ENCODE measurements at regions not wholly inside any gene's neighbourhood (a gene's known extent, or its start where the extent isn't known, plus 50 kb on each side); places are given as distances from the start of the nearest gene placed in this dataset.

DNA sequence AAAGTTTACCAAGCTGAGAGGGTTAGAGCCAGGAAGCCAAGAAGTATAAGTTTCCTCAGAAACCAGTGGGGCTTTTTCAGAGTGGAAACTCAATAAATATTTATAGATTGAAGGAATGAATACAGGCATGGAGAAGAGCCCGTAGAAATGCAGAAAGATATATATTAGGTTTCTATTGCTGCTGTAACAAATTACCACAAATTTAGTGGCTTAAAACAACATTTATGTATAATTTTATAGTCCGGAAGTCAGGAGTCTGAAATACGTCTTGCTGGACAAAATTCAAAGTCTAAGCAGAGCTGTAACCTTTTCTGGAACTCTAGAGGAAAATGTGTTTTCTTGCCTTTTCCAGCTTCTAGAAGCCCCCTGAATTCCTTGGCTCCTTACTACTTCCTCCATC is 107.3 kb upstream of the SEMA3D start:
- no peak for TF ChIP-seq POLR2A (IDR thresholded peaks at IDR 0.05; ENCODE audit: borderline replicate concordance, extremely low read depth, insufficient read depth, insufficient read length)
- TF ChIP-seq, protein P1, sequence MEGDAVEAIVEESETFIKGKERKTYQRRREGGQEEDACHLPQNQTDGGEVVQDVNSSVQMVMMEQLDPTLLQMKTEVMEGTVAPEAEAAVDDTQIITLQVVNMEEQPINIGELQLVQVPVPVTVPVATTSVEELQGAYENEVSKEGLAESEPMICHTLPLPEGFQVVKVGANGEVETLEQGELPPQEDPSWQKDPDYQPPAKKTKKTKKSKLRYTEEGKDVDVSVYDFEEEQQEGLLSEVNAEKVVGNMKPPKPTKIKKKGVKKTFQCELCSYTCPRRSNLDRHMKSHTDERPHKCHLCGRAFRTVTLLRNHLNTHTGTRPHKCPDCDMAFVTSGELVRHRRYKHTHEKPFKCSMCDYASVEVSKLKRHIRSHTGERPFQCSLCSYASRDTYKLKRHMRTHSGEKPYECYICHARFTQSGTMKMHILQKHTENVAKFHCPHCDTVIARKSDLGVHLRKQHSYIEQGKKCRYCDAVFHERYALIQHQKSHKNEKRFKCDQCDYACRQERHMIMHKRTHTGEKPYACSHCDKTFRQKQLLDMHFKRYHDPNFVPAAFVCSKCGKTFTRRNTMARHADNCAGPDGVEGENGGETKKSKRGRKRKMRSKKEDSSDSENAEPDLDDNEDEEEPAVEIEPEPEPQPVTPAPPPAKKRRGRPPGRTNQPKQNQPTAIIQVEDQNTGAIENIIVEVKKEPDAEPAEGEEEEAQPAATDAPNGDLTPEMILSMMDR (IDR thresholded peaks at IDR 0.05 in 2 of 3, conservative IDR thresholded peaks at IDR 0.05 in 1 of 3; ENCODE audit: borderline replicate concordance in 1 of 3, insufficient read depth in 1 of 3, low read depth in 2 of 3, low read length in 2 of 3) = no peak
- no peak for TF ChIP-seq ELF1 (IDR thresholded peaks at IDR 0.05; ENCODE audit: borderline replicate concordance, low read depth)
- no peak for TF ChIP-seq JUND (IDR thresholded peaks at IDR 0.05)
- TF ChIP-seq POLR2AphosphoS5 (IDR thresholded peaks at IDR 0.05; ENCODE audit: low read depth, low read length) = no peak
- TF ChIP-seq RAD21 (IDR thresholded peaks at IDR 0.05; ENCODE audit: low read depth) = no peak
- TF ChIP-seq, protein P2, sequence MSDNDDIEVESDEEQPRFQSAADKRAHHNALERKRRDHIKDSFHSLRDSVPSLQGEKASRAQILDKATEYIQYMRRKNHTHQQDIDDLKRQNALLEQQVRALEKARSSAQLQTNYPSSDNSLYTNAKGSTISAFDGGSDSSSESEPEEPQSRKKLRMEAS (IDR thresholded peaks at IDR 0.05) = no peak
- TF ChIP-seq EZH2 (IDR thresholded peaks at IDR 0.05) = no peak
- TF ChIP-seq ZNF274 (IDR thresholded peaks at IDR 0.05; ENCODE audit: low read depth, low read length) = no peak
- TF ChIP-seq CEBPB (IDR thresholded peaks at IDR 0.05; ENCODE audit: low read depth) = no peak
- TF ChIP-seq SIN3A (IDR thresholded peaks at IDR 0.05; ENCODE audit: low read depth) = no peak
- TF ChIP-seq EZH2phosphoT487 (IDR thresholded peaks at IDR 0.05; ENCODE audit: borderline replicate concordance) = no peak
- no peak for TF ChIP-seq YY1 (IDR thresholded peaks at IDR 0.05; ENCODE audit: extremely low read depth, insufficient replicate concordance, low read depth, low read length)
